ENCODE measurements at regions not wholly inside any gene's neighbourhood (a gene's known extent, or its start where the extent isn't known, plus 50 kb on each side); places are given as distances from the start of the nearest gene placed in this dataset.
"Not testable (repeated sequence)": the region's sequence is repeated elsewhere in the genome, so short reads cannot be mapped to it uniquely, and the experiment has no call there.

GRCh38 chr7:29654340-29654739, 90.7 kb downstream of the PRR15 start:
- not testable (repeated sequence) for TF ChIP-seq IRF1 (CRISPR knock-in tag; IDR thresholded peaks at IDR 0.05); E2F5 (CRISPR knock-in tag; IDR thresholded peaks at IDR 0.05); MAX (CRISPR knock-in tag; IDR thresholded peaks at IDR 0.05); CTCF (IDR thresholded peaks at IDR 0.05); ZNF281 (CRISPR knock-in tag; IDR thresholded peaks at IDR 0.05); ATF3 (CRISPR knock-in tag; conservative IDR thresholded peaks at IDR 0.05); ATF6 (CRISPR knock-in tag; IDR thresholded peaks at IDR 0.05); TP53 (CRISPR knock-in tag; IDR thresholded peaks at IDR 0.05)
